ENCODE measurements at regions not wholly inside any gene's neighbourhood (a gene's known extent, or its start where the extent isn't known, plus 50 kb on each side); places are given as distances from the start of the nearest gene placed in this dataset.

GRCh38 chr11:11769362-11769761 lies 72.4 kb upstream of the USP47 start:
- Histone ChIP-seq H3K27ac (no peak overlapping the region), H3K4me1 (ENCODE audit: control insufficient read depth in 1 of 2, low read depth in 2 of 2) (no peaks in the 10 kb centered on the region), H3K36me3 (no peaks in the 10 kb centered on the region), H3K27me3 (replicated peaks; ENCODE audit: insufficient read depth) (no peaks in the 10 kb centered on the region), H3K9me3 (no peaks in the 10 kb centered on the region), H3K4me3 (no peak overlapping the region)
- DNase-seq (ENCODE audit: low spot score) = no peak
- no peak for ATAC-seq (ENCODE audit: insufficient number of reproducible peaks, low FRiP score, low read depth)
- TF ChIP-seq CTCF (IDR thresholded peaks at IDR 0.05) = no peak

GRCh38 chr11:11764423-11764803 lies 77.4 kb upstream of the USP47 start:
- no peak for TF ChIP-seq CTCF (IDR thresholded peaks at IDR 0.05)
- no peaks in the 10 kb centered on the region for H3K36me3 ChIP-seq
- no peak for ATAC-seq (ENCODE audit: insufficient number of reproducible peaks, low FRiP score, low read depth)
- no peaks in the 10 kb centered on the region for H3K9me3 ChIP-seq
- no peak for DNase-seq (ENCODE audit: low spot score)
- H3K4me3 ChIP-seq = no peak overlapping the region
- H3K4me1 ChIP-seq (ENCODE audit: control insufficient read depth in 1 of 2, low read depth in 2 of 2) = no peaks in the 10 kb centered on the region
- no peaks in the 10 kb centered on the region for H3K27me3 ChIP-seq (replicated peaks; ENCODE audit: insufficient read depth)
- H3K27ac ChIP-seq = no peak overlapping the region

GRCh38 chr11:11763796-11764422 lies 77.9 kb upstream of the USP47 start:
- Histone ChIP-seq H3K27me3 (replicated peaks; ENCODE audit: insufficient read depth) (no peaks in the 10 kb centered on the region), H3K4me3 (no peak overlapping the region), H3K4me1 (ENCODE audit: control insufficient read depth in 1 of 2, low read depth in 2 of 2) (no peaks in the 10 kb centered on the region), H3K9me3 (no peaks in the 10 kb centered on the region), H3K27ac (no peak overlapping the region), H3K36me3 (no peaks in the 10 kb centered on the region)
- ATAC-seq (ENCODE audit: insufficient number of reproducible peaks, low FRiP score, low read depth) = no peak
- no peak for DNase-seq (ENCODE audit: low spot score)
- TF ChIP-seq CTCF (IDR thresholded peaks at IDR 0.05) = no peak

DNA sequence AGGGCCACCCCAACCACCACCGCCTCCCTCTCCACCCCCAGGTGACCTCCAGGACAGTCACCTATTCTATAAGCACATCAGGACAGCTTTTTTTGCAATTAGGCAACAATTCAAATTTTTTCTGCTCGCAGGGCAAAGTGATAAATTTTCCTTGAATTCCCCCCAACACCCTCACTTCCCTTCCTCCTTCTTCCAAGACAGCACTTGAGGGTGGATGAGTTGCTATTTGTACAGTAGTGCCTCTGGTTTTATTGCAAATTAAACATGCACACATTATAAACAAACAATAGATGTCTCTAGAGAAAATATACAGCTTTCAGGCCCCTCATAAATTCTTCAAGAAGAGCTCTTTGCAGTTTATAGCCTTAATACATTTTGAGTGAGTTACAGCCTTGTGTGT lies 80.9 kb upstream of the USP47 start:
- Histone ChIP-seq H3K4me1 (ENCODE audit: control insufficient read depth in 1 of 2, low read depth in 2 of 2) (no peaks in the 10 kb centered on the region), H3K4me3 (no peak overlapping the region), H3K27me3 (replicated peaks; ENCODE audit: insufficient read depth) (no peaks in the 10 kb centered on the region), H3K27ac (no peak overlapping the region), H3K9me3 (no peaks in the 10 kb centered on the region), H3K36me3 (no peaks in the 10 kb centered on the region)
- no peak for TF ChIP-seq CTCF (IDR thresholded peaks at IDR 0.05)
- no peak for ATAC-seq (ENCODE audit: insufficient number of reproducible peaks, low FRiP score, low read depth)
- no peak for DNase-seq (ENCODE audit: low spot score)

- ATAC-seq (ENCODE audit: insufficient number of reproducible peaks, low FRiP score, low read depth) = no peak
- H3K27me3 ChIP-seq (replicated peaks; ENCODE audit: insufficient read depth) = no peaks in the 10 kb centered on the region
- no peak for DNase-seq (ENCODE audit: low spot score)
- no peaks in the 10 kb centered on the region for H3K4me1 ChIP-seq (ENCODE audit: control insufficient read depth in 1 of 2, low read depth in 2 of 2)
- H3K4me3 ChIP-seq = no peak overlapping the region
- no peak for TF ChIP-seq CTCF (IDR thresholded peaks at IDR 0.05)
- H3K27ac ChIP-seq = no peak overlapping the region
- no peaks in the 10 kb centered on the region for H3K9me3 ChIP-seq
- no peaks in the 10 kb centered on the region for H3K36me3 ChIP-seq
Observed at GRCh38 chr11:11758603-11759196, 83.1 kb upstream of the USP47 start.

Measured in thoracic aorta (tissue), 2 donors.